ENCODE measurements at regions not wholly inside any gene's neighbourhood (a gene's known extent, or its start where the extent isn't known, plus 50 kb on each side); places are given as distances from the start of the nearest gene placed in this dataset.
A peak's percentile ranks its signal among the peaks of the same experiment; 100 is the strongest.

DNA sequence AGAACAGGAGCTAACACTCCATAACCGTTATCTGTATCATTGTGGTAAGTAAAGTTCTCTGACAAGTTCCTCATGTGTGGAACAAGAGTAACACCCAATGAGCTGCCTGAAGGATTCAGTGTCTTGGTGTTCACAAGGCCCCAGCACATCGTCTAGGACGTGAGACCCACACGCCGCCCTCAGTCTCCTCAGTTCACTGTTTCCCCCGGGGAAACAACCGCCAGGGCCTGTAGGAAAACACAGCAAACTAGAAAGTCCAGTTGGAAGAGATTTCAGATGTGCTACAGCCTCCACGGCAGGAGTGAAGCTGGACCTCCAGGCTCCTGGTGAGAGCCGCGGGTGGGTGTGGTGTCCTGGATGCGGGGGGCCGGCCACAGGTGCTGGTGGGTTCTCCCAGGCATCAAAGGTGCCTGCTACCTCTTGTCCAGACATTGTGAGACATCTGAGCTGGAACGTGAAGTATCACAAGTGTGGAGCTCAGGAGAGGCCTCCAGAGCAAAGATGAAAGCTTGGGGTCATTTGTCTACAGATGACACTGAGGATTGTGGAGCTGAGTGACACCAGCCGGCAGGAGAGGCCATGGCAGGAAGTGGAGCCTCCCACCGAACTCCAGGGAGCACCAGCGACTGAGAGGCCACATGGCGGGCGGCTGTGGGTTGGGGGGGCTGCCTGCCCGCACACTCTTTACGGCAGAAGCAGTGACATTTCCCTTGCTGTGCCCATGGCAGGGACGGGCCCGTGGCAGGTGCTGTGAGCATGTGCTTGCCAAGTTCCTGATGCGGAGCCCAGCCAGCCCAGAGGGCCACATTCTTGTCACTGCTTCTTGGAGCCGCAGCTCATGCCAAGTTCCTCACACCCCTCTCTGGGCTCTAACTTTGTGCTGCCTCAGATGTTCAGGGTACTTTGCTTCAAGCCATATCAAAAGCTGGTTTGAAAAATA lies 131.2 kb downstream of the TMEM18 start:
- DNase-seq: no peak

DNA sequence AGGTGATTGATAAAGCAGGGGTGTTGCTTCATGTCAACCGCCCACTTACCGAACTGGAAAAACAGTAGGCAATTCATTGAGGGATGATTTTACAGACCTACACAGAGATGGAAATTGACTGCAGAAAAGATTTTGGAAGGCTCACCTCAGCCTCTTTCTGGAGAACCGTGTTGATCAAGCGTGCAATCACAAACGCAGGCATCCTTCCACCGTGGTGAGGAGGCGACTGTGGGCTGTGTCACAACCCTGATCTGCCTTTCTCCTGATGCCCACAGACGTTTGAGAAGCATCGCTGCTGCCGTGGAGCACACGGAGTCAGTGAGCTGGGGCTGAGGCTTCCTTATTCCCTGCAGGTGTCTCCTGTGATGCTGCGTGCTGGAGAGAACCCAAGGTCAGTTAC lies 132.0 kb downstream of the TMEM18 start:
- no peak for DNase-seq

DNA sequence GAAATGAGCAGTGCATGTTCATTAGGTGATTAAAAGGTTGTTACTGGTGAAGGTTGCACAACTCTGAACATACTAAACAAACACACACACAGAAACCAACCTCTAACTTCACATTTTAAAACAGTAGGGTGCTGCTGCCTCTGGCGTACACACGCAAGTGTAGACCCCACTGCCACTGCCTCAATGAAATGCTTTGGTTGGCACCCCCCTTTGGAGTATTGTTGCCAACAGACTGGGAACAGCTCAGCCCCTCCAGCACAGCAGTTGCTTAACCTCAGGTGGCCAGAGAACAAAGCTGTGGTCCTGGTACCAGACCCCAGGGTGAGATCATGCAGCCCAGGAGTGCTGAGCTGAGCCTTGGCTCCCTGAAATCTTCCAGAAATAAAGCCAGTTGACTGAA lies 138.6 kb downstream of the TMEM18 start:
- DNase-seq: no peak

- DNase-seq: no peak
Measured at GRCh38 chr2:535222-535621, 142.0 kb downstream of the TMEM18 start.

- DNase-seq: no peak
Measured at GRCh38 chr2:529852-530251, 147.4 kb downstream of the TMEM18 start.

DNA sequence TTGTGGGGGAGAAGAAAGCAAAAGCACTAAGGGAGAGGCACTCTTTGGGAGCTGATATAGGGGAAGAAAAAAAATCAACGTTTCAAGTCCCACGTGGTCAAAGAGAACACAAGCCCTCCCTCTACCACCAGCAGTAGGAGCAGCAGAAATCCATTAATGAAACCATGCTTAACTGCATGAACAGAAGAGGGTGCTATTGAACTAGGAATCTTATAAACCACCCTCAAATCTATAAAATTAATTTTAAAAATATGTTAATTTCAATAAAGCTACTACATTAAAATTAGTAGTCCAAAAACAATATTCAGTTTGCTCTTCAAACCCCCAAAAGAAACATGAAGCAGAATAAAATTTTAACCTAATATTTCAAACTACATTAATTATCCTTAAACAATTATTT lies 147.8 kb downstream of the TMEM18 start:
- DNase-seq: peak; percentile 49 to 62

- DNase-seq: no peak
Measured at GRCh38 chr2:527581-527980, 149.6 kb downstream of the TMEM18 start.

DNA sequence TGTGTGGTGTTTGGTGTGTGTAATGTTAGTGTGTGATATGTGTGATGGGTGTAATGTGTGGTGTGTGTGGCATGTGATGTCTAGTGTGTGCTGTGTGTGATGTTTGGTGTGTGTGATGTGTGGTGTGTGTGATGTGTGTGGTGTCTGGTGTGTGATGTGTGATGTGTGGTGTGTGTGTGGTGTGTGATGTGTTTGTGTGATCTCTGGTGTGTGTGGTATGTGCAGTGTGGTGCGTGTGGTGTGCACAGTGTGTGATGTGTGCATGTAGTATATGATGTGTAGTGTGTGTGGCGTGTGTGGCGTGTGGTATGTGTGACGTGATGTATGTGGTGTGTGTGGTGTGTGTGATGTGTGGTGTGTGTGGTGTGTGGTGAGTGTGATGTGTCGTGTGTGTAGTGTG lies 150.3 kb downstream of the TMEM18 start:
- no peak for DNase-seq

DNA sequence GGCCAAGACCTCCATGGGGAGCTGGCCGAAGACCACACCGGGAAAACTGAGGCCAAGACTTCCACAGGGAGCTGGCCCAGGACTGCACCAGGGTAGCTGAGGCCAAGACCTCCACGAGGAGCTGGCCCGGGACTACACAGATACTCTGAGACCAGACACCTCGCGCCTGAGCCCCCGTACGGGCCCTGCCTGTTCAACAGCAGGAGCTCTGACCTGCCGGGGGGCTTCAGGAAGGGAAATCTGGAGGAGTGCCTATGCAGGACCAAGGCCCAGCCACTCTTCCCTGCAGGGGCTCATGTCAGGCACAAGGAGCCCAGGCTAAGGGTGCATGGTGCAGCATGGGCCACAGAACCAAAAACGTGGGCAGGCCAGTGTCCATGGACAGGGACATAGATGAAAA lies 151.6 kb downstream of the TMEM18 start:
- DNase-seq: no peak

- no peak for DNase-seq
Measured at GRCh38 chr2:525021-525420, 152.2 kb downstream of the TMEM18 start.

GRCh38 chr2:524442-524841 lies 152.8 kb downstream of the TMEM18 start:
- no peak for DNase-seq

- DNase-seq: no peak
Measured at GRCh38 chr2:523698-524270, 153.4 kb downstream of the TMEM18 start.

DNA sequence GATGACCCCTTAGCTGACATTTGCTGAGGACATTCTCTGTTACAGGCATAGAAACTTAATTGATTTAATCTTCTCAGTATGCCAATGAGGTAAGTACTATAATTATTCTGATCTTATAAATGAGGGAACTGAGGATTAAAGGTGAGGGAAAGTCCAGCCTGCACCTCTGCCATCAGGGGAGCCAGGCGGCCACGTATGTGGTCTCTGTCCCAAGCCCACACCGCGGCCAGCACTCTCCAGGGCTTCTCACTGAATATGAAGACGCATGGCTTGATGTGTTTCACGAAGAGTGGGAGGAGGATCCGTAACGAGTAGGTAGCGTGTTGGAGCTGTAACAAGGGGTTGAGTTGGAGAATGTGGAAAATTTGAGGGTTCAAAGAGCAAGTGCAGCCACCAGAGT lies 154.4 kb downstream of the TMEM18 start:
- no peak for DNase-seq

- DNase-seq: no peak
Measured at GRCh38 chr2:521853-522530, 155.2 kb downstream of the TMEM18 start.

GRCh38 chr2:520663-521340 lies 156.4 kb downstream of the TMEM18 start:
- DNase-seq: no peak

- no peak for DNase-seq
Measured at GRCh38 chr2:516944-517343, 160.3 kb downstream of the TMEM18 start.

- no peak for DNase-seq
Measured at GRCh38 chr2:516131-516530, 161.1 kb downstream of the TMEM18 start.

- no peak for DNase-seq
Measured at GRCh38 chr2:515441-516127, 161.6 kb downstream of the TMEM18 start.

- DNase-seq: no peak
Measured at GRCh38 chr2:513981-514706, 163.1 kb downstream of the TMEM18 start.

DNA sequence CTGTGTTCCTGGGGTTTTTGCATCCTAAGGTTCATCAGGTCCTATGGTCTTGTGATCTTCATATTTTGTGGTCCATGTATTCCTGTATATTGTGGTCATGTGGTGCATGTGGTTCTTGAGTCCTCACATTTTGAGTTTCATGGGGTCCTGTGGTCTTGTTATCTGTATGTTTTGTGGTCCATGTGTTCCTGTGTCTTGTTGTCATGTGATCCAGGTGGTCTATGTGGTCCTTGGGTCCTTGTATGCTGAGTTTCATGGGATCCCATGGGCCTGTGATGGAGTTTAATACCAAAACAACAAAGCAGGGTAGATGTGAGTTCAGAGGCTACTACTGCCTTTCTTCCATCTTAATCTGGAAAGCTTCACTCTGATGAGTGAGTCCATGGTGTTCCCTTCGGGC lies 166.4 kb downstream of the TMEM18 start:
- no peak for DNase-seq

DNA sequence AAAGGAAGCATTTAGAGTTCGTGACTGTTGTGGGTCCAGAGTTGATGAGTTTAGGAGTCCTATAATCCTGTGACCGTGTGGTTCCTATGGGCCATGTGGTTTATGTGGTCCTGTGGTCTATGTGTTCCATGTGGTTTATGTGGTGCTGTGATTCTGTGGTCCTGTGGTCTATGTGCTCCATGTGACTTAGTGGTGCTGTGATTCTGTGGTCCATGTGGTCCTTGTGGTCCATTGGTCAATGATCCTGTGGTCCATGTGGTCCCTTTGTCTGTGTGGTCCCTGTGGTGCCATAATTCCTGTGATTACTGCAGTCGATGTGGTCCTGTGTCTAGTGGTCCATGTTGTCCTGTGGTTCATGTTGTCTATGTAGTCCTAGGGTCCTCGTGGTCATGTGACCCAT lies 167.3 kb downstream of the TMEM18 start:
- no peak for DNase-seq

DNA sequence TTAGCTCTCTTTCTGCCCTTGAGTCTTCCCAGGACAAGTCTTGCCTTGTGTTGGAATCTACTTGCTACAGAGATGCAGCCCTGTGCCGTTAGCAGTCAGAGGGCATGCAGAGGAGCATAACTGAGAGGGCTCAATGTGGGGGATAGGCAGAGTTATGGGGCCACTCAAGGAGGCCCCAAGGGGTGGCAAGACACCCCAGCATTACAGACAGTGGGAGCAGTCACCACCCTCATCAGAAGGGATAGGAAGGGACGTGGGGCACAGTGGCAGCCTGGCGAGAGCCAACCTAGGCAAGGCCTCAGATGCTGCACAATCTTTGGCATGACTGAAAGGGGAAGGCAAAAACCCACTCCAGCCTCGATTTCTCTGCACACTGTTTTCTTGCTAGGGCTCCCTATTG lies 169.1 kb downstream of the TMEM18 start:
- DNase-seq: no peak
